ENCODE measurements at regions not wholly inside any gene's neighbourhood (a gene's known extent, or its start where the extent isn't known, plus 50 kb on each side); places are given as distances from the start of the nearest gene placed in this dataset.

GRCh38 chr18:60445341-60445740 is 72.8 kb upstream of the MC4R start:
- DNase-seq: no peak

GRCh38 chr18:60446821-60447220 is 74.2 kb upstream of the MC4R start:
- peak; percentile 12 to 21 for DNase-seq

- no peak for DNase-seq
Observed at GRCh38 chr18:60448487-60449267, 76.1 kb upstream of the MC4R start.

- DNase-seq: no peak
Observed at GRCh38 chr18:60452421-60452820, 79.8 kb upstream of the MC4R start.

- DNase-seq: no peak
Observed at GRCh38 chr18:60466677-60467076, 94.1 kb upstream of the MC4R start.

GRCh38 chr18:60469387-60470100 is 97.0 kb upstream of the MC4R start:
- no peak for DNase-seq

GRCh38 chr18:60471652-60472051 is 99.1 kb upstream of the MC4R start:
- no peak for DNase-seq

- no peak for DNase-seq
Observed at GRCh38 chr18:60485201-60485600, 112.6 kb upstream of the MC4R start.

GRCh38 chr18:60493066-60493465 is 120.5 kb upstream of the MC4R start:
- DNase-seq: no peak

GRCh38 chr18:60499675-60500074 is 127.1 kb upstream of the MC4R start:
- DNase-seq: no peak

GRCh38 chr18:60500960-60501359 is 128.4 kb upstream of the MC4R start:
- no peak for DNase-seq

- no peak for DNase-seq
Observed at GRCh38 chr18:60502591-60502990, 130.0 kb upstream of the MC4R start.

- no peak for DNase-seq
Observed at GRCh38 chr18:60503199-60503598, 130.6 kb upstream of the MC4R start.

- DNase-seq: no peak
Observed at GRCh38 chr18:60506190-60506589, 133.6 kb upstream of the MC4R start.

GRCh38 chr18:60506682-60507081 is 134.1 kb upstream of the MC4R start:
- DNase-seq: no peak

GRCh38 chr18:60508108-60508507 is 135.5 kb upstream of the MC4R start:
- DNase-seq: no peak

GRCh38 chr18:60534538-60534937 is 162.0 kb upstream of the MC4R start:
- DNase-seq: no peak

GRCh38 chr18:60537074-60537473 is 164.5 kb upstream of the MC4R start:
- DNase-seq: no peak

- no peak for DNase-seq
Observed at GRCh38 chr18:60538891-60539290, 166.3 kb upstream of the MC4R start.

- no peak for DNase-seq
Observed at GRCh38 chr18:60541661-60542060, 169.1 kb upstream of the MC4R start.

- no peak for DNase-seq
Observed at GRCh38 chr18:60543646-60544045, 171.1 kb upstream of the MC4R start.

- peak; percentile 36 to 70 for DNase-seq
Observed at GRCh38 chr18:60549338-60549960, 176.9 kb upstream of the MC4R start.

GRCh38 chr18:60552948-60553347 is 180.4 kb upstream of the MC4R start:
- no peak for DNase-seq

- DNase-seq: peak; percentile 57 to 81
Observed at GRCh38 chr18:60554967-60555366, 182.4 kb upstream of the MC4R start.
